ENCODE measurements at regions not wholly inside any gene's neighbourhood (a gene's known extent, or its start where the extent isn't known, plus 50 kb on each side); places are given as distances from the start of the nearest gene placed in this dataset.
"Not testable (repeated sequence)": the region's sequence is repeated elsewhere in the genome, so short reads cannot be mapped to it uniquely, and the experiment has no call there.

DNA sequence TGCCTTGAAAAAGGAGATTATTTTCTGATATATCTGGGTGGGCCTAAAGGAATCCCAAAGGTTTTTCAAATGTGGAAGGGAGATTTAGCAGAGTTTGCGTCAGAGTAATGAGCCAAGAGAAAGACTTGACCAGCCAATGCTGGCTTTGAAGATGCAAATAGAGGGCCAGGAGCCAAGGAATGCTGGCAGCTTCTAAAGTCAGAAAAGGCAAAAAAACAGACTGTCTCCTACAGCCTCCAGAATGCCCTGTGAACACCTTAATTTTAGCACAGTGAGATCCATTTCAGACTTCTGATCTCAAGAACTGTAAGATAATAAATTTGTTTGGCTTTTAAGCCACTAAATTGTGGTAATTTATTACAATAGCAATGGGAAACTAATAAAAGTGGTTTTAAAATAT is 122.6 kb upstream of the FREM1 start:
- DNase-seq = no peak

DNA sequence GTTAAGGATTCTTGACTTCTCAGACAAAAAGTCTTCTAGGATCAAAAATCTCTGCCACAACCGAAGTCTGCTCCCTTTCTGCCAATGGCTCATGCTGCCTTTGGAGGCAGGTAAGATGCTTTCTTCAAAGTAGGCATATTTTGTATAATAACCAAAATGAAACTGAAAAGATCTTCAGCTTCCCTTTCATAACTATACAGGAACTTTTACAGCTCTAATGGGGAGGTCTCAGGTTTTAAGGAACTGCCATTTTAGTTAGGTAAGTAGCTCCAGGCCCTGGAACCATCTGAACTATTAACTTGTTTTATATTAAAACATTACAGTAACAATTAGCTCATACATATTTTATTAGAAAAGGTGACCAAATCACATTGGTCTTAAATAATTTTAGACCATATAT is 110.9 kb upstream of the FREM1 start:
- DNase-seq = no peak

DNA sequence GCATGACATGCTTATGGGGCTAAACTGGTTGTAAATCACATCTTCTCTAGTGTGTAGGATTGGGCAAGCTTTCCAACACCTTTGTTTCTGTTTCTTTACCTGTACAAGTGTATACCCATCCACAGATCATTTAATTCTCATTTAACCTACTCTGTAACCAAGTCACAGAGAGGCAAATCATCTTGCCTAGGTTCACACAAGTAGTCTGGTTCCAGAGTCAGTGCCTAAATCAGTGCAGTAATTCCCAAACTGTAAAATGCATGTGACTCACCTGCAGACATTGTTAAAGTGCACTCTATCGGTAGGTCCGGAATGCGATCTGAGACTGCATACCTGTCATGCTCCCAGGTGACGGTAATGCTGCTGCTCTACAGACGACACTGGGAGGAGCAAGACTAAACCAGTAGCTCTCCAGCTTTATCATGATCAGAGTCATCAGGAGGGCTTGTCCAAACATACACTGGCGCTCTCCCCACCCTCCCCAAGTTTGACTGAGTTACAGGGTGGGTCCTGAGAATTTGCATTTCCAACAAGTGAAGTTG is 107.9 kb upstream of the FREM1 start:
- no peak for DNase-seq

DNA sequence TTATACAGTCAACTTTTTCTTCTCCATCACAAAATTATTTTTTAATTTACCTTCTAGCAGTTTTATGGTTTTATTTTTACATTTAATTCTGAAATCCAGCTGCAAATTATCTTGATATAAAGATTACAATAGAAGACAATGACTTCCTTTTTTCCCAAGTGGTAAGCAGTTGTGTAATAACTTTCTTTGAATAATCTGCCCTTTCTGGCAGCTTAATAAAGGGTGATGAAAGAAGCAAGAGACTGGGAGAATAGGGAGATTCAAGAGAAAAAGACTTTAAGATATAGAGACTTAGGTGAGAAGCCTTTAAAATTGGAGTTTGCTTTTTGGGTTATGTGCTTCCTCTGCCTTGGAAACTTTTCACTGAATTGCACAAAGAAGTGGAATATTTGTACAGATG is 100.4 kb upstream of the FREM1 start:
- no peak for DNase-seq

DNA sequence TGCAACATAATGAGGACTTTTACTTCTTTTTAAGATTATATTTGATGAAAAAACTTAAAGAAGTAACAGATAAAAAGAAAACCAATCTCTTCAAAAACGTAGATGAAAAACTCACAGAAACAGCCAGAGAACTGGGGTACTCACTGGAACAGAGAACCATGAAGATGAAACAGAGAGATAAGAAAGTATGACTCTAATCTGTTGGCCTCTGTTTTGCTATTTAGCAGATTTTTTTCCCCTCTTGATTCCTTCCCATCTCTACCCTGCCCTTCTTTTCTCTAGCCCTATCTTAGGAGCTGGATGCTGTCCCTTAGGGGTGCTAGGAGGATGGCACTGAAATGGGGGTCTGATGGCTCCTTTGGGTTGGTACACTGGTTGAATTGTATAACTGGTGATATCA is 97.5 kb upstream of the FREM1 start:
- DNase-seq = no peak

DNA sequence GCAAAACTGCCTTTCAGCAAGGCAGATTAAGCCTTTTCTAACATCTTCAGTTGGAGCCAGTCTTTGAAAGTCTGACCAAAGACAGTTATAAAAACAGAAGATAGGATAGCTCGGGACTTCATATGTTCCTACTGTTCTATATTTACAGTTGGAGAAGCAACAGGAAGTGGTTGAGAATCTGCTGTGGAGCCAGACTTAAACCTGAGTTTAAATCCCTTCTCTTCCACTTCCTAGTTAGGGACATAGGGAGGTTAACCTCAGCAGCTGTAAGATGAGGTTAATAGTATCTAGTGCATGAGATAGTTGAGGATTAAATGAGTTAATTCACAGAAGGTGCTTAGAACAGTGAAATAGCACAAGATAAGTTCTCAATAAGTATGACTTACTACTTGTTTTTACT is 84.5 kb upstream of the FREM1 start:
- DNase-seq = no peak

DNA sequence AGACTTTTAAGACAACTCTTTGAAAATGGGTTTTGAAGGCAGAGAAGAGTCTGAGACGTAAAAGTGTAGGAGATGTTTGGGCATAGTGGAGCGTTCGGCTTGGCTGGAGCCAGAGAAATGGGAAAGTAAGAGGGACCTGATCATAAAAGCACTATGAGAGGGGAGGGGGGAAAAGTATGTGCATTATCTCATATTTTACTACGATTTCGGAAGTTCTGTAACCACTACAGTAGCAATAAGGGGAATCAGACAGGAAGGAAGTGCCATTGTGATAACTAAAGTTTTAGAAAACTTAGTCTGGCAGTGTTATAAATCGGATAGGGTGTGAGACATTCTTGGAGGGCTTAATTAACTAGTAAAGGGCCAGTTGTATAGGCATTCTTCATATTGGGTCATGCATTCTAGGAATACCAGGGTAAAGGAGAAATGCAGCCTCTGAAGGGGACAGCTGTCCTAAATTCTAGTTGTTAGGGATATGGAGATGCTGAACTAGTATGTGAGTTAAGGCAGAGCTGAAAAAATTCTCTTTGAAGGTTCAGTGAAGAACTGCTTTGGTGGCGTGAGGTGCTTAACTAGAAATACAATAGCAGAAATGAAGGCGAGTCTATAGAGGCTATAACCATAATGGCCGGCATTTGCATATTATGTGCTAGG is 83.8 kb upstream of the FREM1 start:
- DNase-seq = no peak

DNA sequence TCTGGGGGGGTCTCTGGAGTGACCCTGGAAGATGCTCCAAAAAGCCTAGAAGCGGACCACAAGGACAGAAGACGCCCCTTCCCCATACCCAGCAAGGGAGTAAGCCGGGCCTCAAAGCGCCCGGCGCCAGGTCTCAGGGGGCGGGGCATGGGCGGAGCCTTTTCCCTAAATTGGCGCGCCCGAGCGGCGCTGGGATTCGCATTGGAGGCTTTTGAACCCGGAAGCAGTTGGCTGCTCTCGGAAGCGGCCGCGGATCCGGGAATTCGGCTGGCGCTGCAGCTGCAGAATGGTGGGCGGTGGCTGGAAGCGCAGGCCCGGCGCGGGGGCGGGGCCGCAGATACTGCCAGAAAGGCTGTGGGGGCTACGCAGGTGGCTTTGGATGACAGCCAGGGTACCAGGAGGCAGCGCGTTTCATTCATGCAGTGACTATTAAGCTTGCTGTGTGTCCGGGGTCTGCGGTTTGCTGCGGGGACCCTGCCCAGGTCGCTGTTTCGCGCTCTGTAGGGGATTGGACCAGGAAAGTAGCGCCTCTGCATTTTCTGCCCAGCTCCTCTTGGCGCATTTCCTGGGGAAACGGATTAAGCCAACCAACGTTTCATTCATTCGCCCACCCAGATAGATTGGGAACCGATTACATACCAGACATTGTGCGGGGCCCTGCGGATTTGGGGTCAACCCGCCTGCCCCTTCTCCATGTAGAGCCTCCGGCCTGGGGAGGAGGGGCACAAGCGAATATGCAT is 83.0 kb upstream of the FREM1 start:
- peak; percentile 48 for DNase-seq

DNA sequence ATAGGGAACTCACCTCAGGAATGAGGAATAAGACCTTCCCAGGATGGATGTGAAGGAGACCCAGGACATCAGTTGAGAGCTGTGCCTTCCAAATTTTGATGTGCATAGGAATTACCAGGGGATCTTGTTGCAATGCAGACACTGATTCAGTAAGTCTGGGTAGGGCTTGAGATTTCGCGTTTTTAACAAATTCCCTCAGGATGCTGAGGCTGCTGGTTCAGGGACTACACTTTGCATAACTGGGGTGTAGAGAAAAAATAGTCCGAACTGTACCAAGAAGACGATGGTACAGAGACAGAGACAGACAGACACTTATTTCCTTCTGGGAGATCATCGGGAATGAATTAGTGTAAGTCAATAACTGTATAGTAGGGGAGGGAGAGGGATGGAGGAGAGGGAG is 82.3 kb upstream of the FREM1 start:
- no peak for DNase-seq

DNA sequence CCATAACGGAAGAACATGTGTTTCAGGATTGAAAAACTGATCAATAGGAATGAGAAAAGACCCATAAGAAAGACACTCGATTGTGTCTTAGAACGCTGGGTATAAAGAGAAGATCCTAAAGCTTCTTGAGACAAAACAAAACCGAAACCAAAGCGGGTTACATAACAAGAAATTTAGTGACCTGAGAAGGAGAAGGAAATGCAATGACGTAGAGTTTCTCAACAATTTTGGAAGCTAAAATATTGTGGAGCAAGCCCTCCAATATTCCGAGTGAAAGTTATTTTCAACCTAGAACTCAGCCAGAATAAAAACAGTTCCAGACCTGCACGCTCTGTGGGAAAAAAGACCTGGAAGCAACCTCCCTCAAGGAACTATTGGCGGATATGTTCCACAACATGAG is 81.9 kb upstream of the FREM1 start:
- DNase-seq = peak; percentile 80

DNA sequence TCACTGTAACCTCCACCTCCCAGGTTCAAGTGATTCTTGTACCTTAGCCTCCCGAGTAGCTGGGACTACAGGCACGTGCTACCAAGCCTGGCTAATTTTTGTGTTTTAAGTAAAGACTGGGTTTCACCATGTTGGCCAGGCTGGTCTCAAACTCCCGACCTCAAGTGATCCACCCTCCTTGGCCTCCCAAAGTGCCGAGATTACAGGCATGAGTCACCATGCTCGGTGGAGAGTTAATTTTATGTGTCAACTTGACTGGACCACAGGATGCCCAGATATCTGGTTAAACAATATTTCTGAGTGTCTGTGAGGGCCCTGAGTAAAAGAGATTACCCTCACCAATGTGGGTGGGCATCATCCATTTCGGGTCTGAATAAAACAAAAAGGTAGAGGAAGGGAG is 80.4 kb upstream of the FREM1 start:
- DNase-seq = not testable (repeated sequence)

DNA sequence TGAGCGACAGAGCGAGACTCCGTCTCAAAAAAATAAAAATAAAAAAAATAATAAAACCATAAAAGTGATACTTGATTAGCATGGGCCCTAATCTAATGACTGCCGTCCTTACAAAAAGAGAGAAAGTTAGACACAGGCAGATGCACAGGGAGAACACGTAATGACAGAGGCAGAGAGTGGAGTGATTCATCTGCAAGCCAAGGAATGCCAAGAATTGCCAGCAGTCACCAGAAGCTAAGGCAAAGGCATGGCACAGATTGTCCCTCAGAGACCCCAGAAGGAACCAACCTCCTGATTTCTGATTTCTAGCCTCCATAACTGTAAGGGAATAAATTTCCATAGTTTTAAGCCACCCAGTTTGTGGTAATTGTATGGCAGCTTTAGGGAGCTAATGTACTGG is 79.6 kb upstream of the FREM1 start:
- DNase-seq = no peak

DNA sequence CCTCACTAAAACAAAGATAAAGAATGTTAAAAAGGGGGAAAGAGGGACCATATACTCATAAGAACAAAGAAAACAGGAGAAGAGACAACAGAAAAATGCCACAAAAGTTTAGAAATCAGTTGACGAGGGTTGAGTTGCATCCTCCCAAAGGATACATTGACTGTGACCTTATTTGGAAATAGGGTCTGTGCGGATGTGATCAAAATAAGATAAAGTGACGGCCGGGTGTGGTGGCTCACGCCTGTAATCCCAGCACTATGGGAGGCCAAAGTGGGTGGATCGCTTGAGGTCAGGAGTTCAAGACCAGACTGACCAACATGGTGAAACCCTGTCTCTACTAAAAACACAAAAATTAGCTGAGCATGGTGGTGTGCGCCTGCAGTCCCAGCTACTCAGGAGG is 79.1 kb upstream of the FREM1 start:
- not testable (repeated sequence) for DNase-seq

DNA sequence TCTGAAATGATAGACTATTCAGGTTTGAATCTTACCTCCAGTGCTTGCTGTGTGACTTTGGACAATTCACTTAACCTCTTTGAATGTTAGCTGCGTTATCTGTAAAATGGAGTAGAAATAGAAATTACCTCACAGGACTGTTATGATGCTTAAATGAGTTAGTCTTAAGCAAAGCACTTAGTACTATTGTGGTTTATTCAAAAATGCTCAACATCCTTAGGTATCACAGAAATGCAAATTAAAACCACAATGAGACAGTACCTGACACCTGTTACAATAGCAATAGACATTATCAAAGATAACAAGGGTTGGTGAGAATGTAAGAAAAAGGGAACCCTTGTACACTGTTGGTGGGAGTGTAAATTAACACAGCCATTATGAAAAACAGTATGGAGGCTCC is 77.6 kb upstream of the FREM1 start:
- DNase-seq = no peak

DNA sequence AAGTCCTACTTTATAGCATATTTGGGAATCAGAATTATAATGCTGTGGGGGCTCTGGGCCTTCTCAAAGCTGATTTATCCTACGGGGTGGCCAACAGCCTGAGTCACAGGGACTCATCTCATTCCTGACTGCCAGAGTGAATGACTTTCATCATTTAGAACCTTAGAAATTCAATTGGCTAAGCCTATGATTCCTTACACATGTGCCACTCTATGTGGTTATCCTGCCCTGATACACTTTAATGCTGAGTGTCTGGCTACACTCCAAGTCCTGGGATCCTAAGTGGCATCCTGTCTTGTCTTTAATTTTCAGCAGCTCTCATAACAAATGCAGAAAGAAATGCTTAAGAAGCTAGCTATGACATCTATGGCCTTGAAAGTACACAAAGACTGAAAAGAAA is 75.2 kb upstream of the FREM1 start:
- DNase-seq = no peak

DNA sequence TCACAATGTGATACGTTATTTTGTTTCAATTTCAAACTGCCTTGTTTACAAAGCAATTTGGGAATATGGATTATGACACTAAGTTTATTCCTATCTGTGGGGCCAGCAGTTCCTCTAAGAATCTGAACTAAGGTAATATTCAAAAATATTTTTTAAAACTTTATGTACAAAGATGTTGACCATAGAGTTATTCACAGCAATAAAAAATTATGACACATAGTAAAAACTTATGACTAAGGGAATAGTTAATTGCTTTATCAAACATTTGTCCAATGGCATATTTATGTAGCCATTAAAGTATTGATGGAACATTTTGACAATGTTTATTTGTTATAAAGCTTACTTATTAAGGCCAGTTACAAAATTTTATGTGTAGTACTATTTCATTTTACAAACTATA is 73.4 kb upstream of the FREM1 start:
- no peak for DNase-seq

DNA sequence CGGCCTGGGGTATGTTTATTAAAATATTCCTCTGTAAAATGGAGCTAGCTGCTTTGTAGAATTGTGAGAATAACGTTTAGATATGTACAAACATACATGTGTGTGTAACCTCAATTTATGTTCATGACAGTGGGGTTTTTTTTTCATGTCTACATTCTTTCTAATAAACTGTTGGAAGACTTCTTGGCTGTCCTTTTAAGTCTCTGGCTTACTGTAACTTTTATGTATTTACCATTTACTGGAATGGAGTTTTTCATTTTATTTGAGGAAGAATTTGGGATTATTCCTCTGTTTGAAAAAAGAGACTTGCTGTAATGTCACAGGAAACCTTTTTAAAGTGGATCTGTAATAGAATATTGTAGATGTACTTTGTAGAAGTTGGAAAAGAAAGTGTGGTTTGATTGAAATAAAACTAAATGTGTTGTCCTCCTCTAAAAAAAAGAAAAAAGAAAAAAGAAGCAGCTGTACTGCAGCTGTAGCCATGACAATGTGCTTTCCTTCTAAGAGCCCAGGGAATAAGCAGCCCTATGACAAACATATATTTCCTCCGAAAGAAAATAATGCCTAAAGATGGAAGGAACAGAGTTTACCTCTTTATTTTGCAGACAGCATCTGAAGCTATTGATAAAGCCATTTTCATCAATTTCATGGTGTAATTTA is 71.2 kb upstream of the FREM1 start:
- no peak for DNase-seq

DNA sequence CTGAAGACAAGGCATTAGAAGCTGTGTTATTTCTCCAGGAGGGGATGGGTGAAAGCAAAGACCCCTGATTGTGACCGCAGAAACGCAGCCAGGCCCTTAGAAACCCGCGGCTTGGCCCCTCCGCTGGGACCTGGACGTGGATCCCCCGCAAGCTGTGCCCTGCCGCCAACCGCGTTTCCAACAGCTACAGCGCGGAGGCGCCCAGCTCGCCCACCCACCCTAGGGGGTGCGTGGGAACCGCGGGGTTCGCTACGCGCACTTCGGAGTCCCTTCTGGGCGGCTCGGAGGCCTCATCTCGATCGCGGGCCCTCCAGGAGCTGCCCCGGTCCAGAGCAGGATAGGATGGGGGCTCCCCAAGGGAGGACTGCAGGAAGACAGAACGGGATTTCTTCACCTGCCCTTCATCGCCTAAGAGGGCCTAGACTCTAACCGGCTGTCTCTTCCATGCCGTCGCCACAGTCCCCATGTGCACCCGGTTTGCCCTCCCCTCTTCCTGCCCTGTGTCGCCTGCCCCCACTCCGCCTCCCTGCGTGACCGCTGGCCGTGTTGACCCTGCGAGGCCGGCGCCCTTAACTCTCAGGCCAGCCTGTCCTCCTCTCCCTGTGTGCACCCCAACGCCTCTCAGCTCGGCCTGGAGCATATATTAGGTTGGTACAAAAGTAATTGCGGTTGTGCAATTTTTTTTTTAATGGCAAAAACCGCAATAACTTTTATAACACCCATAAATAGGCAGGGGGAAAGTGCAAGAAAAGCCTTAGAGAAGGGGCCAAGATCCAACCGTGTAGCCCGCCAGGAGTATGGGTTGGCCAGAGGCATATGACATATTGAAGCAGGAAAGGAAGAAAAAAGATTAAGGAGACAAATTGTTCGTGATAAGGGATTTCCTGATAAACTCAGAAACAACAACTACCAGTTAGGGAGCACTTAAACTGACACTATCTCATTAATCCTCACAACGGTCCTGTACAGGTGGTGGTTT is 68.1 kb upstream of the FREM1 start:
- DNase-seq = no peak

DNA sequence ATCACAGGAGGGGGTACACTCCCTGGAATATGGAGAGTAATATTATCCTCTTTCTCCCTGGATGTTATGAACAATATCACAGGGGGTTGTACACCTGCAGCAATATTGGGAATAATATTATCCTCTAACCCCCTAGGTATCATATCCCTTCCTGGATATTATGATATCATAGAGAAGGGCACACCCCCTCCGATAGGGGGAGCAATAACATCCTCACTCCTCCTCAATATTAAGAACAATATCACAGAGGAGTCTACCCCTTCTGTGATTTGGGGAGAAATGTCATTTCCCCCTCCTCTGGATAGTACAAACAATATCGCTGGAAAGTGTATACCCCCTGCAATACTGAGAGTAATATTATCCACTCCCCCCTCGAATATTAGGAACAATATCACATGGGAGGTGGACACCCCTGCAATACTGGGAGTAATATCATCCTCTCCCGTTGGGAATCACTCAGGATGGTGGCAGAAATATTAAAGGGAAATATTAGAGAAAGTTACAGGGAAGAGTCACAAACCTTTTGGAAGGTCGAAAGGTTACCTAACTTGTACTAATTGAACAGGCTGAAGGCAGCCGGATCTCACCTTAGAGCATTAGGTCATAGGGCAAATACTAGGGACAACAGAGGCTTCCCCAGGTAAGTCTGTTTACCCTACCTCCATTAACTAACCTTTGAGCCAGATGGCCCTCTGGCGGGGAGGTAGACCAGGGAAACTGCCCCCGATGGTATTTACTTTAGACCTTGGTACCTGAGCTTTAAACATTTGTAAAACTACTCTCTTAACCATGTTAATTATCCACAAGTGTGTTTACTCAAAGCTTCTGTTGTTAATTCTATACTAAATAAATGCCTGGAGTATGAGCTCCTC is 57.5 kb upstream of the FREM1 start:
- no peak for DNase-seq

DNA sequence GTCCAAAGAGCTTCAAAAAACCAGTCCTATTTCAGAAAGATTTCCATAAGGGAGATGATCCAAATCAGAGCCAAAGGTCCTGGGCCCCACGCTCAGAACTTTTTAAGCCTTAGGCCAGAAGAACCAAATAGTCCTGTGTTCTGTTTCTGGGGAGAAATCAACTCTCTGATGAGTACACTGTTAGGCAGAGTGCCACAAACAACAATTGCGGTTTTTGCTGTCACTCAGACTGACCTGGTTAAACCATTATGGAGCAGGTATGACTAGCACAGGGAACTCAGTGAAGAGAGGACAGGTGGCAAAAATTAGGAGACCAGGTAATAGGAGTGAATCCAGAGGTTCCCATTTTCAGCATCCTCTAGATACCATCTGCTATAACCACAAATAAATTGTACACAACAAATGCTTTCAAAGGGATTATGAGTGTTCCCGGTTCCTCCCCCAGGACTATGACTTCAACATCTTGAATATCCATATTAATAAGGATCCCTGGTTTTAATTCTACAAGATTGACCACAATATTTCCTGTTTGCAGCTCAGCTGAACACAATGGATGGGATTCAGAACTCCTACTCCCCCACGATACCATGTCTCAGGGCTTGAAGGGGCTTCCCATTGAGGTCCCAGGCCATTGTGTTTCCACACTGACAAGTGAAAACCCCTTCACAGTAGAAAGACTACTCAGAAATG is 52.1 kb upstream of the FREM1 start:
- DNase-seq = no peak

DNA sequence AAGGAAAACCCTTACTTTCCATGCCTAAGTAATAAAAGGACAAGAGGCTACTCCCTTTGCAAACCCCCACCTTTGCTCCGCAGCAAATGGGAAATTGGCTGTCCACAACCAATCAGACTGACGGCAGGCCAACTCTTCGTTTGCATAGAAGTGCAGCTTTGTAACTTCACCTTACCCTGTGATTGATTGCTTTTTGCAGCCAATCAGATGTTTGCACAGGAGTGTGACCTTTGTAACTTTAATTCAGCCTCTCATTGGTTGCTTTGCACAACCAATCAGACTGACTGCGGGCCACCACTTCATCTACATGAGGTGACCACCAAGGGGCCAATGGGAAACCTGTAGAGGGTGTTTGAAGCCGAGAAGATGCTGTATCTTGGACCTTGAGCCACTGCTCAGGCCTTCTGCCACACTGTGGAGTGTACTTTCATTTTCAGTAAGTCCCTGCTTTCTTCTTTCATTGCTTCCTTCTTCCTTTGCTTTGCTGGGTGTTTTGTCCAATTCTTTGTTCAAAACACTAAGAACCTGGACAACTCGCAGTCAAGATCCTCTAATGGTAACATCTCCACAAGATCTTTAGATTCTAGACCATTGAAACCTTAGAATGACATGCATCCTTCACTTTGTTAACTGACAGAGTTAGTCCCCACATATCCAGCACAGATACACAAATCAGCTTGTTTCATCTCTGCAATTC is 51.3 kb upstream of the FREM1 start:
- no peak for DNase-seq

All from suppressor macrophage treated with lipopolysaccharide for 4 hours (primary cell).